ENCODE measurements at regions not wholly inside any gene's neighbourhood (a gene's known extent, or its start where the extent isn't known, plus 50 kb on each side); places are given as distances from the start of the nearest gene placed in this dataset.
A peak's percentile ranks its signal among the peaks of the same experiment; 100 is the strongest.
"Not testable (repeated sequence)": the region's sequence is repeated elsewhere in the genome, so short reads cannot be mapped to it uniquely, and the experiment has no call there.

DNA sequence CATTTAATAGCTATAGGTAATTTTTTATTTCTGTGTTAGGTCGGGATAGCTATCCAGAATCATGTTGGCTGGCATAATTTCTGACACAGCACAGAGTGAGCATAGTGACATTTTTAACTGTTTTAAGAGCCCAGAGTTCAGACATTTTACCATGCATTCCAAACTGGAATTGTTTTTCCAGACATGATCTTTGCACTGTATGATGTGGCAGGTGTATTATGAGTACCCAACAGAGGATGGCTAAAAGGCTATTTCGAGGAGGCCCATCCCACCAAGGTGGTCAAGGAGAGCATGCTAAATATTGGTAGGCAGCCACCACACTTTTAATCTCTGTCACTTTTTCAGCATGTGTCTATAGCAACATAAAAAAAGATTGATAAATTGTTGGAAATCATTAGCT is 137.3 kb upstream of the ST6GALNAC5 start:
- DNase-seq: no peak
- H3K27ac Mint-ChIP-seq: no peak overlapping the region
- no peaks in the 10 kb centered on the region for H3K36me3 Mint-ChIP-seq
- ATAC-seq (ENCODE audit: low read depth in 2 of 2): no peak
- peaks cover 0 to 3% (median 2%) of the 10 kb centered on the region in 7 donors for H3K9me3 Mint-ChIP-seq
- no peaks in the 10 kb centered on the region for H3K4me1 Mint-ChIP-seq
- no peaks in the 10 kb centered on the region for H3K27me3 Mint-ChIP-seq
- no peak overlapping the region for H3K4me3 Mint-ChIP-seq

DNA sequence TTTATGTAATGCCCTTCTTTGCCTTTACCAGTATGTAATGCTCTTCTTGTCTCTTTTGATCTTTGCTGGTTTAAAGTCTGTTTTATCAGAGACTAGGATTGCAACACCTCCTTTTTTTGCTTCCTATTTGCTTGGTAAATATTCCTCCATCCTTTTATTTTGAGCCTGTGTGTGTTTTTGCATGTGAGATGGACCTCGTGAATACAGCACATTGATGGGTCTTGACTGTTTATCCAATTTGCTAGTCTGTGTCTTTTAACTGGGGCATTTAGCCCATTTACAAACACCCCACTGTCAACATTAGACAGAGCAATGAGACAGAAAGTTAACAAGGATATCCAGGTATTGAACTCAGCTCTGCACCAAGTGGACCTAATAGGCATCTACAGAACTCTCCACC is 128.9 kb upstream of the ST6GALNAC5 start:
- H3K4me3 Mint-ChIP-seq, H3K36me3 Mint-ChIP-seq: not testable (repeated sequence)

DNA sequence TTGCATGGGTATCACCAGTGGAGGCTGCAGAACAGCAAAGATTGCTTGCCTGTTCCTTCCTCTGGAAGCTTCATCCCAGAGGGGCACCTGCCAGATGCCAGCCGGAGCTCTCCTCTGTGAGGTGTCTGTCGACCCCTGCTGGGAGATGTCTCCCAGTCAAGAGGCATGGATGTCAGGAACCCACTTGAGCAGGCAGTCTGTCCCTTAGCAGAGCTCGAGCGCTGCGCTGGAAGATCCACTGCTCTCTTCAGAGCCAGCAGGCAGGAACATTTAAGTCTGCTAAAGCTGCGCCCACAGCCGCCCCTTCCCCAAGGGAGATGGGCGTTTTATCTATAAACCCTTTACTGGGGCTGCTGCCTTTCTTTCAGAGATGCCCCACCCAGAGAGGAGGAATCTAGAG is 126.3 kb upstream of the ST6GALNAC5 start:
- Mint-ChIP-seq H3K9me3 (peaks cover 2 to 45% (median 11%) of the 10 kb centered on the region in 7 donors), H3K27me3 (peaks cover 5 to 10% (median 8%) of the 10 kb centered on the region in 3 donors)
- not testable (repeated sequence) for DNase-seq; H3K4me3 Mint-ChIP-seq; H3K36me3 Mint-ChIP-seq; H3K4me1 Mint-ChIP-seq; ATAC-seq (ENCODE audit: low read depth in 2 of 2); H3K27ac Mint-ChIP-seq

More for the DNA sequence above, 128.9 kb upstream of the ST6GALNAC5 start:
- Mint-ChIP-seq H3K27me3 (peaks cover 5 to 10% (median 8%) of the 10 kb centered on the region in 3 donors), H3K9me3 (peaks cover 0 to 33% (median 9%) of the 10 kb centered on the region in 7 donors)
- DNase-seq; H3K4me1 Mint-ChIP-seq; H3K27ac Mint-ChIP-seq; ATAC-seq (ENCODE audit: low read depth in 2 of 2): not testable (repeated sequence)

DNA sequence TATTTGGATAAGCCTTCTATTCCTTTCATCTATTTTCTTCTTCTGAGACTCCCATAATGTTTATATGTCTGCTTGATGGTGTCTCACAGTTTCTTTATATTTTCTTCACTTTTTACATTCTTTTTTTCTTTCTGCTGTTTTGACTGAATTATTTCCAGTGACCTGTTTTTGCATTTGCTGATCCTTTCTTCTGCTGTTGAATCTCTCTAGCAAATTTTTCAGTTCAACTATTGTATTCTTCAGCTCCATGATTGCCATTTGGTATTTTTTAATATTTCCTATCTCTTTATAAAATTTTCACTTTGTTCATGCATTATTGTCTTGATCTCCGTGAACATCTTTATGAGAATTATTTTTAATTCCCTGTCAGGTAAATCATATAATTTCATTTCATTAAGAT is 122.3 kb upstream of the ST6GALNAC5 start:
- H3K27ac Mint-ChIP-seq: peak overlapping the region in 1 of 6 donors; percentile 15
- no peaks in the 10 kb centered on the region for H3K4me1 Mint-ChIP-seq
- no peak overlapping the region for H3K4me3 Mint-ChIP-seq
- H3K27me3 Mint-ChIP-seq: peaks cover 5 to 22% (median 12%) of the 10 kb centered on the region in 3 donors
- no peak for DNase-seq
- H3K36me3 Mint-ChIP-seq: peaks cover 0 to 5% of the 10 kb centered on the region in 2 donors
- ATAC-seq (ENCODE audit: low read depth in 2 of 2): no peak
- H3K9me3 Mint-ChIP-seq: peaks cover 7 to 52% (median 11%) of the 10 kb centered on the region in 7 donors

DNA sequence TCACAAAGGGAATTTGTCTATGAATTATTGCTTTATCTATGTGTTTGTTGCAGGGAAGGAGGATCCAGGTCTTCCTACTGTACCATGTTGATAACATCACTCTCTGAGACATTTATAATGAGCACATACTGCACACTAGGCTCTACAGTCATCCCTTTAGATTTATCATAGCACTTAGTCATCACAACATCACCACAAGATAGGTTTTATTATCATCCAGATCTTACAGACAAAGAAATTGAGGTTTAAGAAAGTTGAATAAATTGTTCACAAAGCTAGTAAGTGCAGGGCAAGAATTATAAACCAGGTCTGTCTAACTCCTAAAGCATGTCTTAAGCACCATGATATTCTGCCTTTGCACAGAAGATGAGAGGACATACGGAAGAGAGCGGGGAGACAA is 121.1 kb upstream of the ST6GALNAC5 start:
- DNase-seq (no peak), ATAC-seq (ENCODE audit: low read depth in 2 of 2) (no peak)
- Mint-ChIP-seq H3K27me3 (peaks cover 0 to 16% (median 7%) of the 10 kb centered on the region in 3 donors), H3K36me3 (peaks cover 0 to 5% of the 10 kb centered on the region in 2 donors), H3K4me3 (no peak overlapping the region), H3K4me1 (no peaks in the 10 kb centered on the region), H3K27ac (no peak overlapping the region), H3K9me3 (peaks cover 7 to 52% (median 11%) of the 10 kb centered on the region in 7 donors)

DNA sequence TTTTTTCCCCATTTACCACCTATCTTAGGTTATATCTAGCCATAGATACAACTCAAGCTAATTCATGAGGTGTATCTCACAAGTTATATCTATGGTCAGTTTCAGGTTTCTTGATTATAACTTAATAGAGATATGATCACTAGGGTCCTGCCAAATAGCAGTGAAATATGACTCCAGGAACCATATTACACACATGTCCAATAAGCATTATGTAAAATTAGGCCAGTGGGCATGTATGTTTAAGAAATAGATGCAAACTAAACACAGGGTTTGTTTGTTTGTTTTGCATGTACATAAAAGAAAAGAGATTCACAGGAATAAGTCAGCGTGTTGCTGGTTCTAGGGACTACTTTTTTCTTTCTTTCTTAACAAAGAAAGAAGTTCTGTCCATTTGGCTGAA is 112.5 kb upstream of the ST6GALNAC5 start:
- Mint-ChIP-seq H3K9me3 (peaks cover 0 to 3% (median 0%) of the 10 kb centered on the region in 7 donors), H3K4me3 (no peak overlapping the region), H3K4me1 (no peaks in the 10 kb centered on the region), H3K27me3 (peaks cover 0 to 15% (median 4%) of the 10 kb centered on the region in 3 donors), H3K36me3 (no peaks in the 10 kb centered on the region), H3K27ac (no peak overlapping the region)
- ATAC-seq (ENCODE audit: low read depth in 2 of 2) (no peak), DNase-seq (no peak)

DNA sequence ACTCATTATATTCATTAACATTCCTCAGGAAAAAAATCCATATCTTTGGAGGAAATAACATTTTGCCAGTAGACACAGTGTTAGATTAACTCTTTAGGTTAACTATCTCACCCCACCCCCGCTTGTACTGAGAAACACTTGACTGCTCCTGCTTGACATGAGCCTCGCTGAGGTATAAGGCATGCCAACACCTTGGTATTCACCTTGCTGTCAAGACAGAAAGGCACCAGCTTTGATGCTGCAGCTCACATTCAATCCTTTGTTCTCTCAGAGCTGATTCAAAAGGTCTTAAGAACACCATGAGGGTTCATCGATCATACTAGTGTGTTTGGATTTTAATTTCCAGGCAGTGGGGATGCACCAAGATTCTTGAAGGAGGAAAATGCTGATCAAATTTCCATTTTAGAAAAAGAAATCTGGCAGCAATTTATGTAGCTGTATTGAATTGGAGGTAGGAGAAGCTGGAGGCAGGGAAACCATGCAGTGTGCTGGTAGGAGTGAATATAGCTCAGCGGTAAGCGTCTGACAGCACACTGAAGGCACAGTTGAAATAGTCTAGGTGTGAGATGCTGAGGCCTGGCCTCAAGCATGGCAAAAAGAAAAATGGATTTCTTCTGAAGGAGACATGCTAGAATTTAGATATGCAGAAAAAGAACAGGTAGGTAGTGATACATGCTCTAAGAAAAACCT is 108.0 kb upstream of the ST6GALNAC5 start:
- DNase-seq (no peak), ATAC-seq (ENCODE audit: low read depth in 2 of 2) (no peak)
- no peak overlapping the region for H3K4me3 Mint-ChIP-seq
- H3K36me3 Mint-ChIP-seq: no peaks in the 10 kb centered on the region
- H3K27me3 Mint-ChIP-seq: peaks cover 0 to 15% (median 0%) of the 10 kb centered on the region in 3 donors
- peaks cover 0 to 3% (median 0%) of the 10 kb centered on the region in 7 donors for H3K9me3 Mint-ChIP-seq
- no peaks in the 10 kb centered on the region for H3K4me1 Mint-ChIP-seq
- no peak overlapping the region for H3K27ac Mint-ChIP-seq

DNA sequence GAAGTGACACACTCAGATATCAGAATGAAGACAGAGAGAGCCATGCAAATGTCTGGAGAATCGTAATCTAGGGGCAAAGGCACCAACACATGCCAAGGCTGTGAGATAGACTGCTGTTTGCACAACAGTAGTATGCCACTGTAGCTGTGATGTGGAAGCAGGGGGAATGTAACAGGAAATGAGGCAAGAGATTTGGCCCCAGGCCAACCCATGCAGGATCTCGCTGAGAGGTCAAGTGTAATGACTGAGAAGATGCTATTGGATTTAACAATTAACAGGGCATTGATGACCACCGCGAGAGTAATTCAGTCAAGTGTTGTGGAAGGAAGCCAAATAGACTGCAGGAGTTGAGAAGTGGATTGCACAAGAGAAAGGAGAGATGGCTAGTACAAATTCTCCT is 107.3 kb upstream of the ST6GALNAC5 start:
- no peak for ATAC-seq (ENCODE audit: low read depth in 2 of 2)
- no peak overlapping the region for H3K27ac Mint-ChIP-seq
- H3K27me3 Mint-ChIP-seq: peaks cover 0 to 21% (median 0%) of the 10 kb centered on the region in 3 donors
- H3K4me1 Mint-ChIP-seq: no peaks in the 10 kb centered on the region
- H3K4me3 Mint-ChIP-seq: no peak overlapping the region
- H3K9me3 Mint-ChIP-seq: peaks cover 0 to 3% (median 0%) of the 10 kb centered on the region in 7 donors
- DNase-seq: no peak
- H3K36me3 Mint-ChIP-seq: no peaks in the 10 kb centered on the region

DNA sequence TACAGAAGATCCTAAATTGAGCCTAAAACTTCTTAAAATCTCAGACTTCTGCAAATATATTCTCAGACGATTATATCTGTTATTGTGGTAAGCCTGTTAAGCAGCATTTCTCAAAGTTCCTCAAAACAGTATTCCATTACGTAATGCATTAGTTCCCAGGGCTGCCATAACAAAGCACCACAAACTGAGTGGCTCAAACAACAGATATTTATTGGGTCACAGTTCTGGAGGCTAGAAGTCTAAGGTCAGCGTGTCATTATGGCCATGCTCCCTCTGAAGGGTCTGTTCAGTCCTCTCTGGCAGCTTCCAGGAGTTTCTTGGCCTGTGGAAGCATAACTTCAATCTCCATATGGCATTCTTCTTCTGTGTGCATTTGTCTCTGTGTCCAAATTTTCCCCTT is 103.5 kb upstream of the ST6GALNAC5 start:
- Mint-ChIP-seq H3K27me3 (peaks cover 0 to 8% (median 6%) of the 10 kb centered on the region in 3 donors), H3K27ac (no peak overlapping the region), H3K4me1 (no peaks in the 10 kb centered on the region), H3K4me3 (no peak overlapping the region), H3K36me3 (no peaks in the 10 kb centered on the region), H3K9me3 (peaks cover 0 to 5% (median 0%) of the 10 kb centered on the region in 7 donors)
- ATAC-seq (ENCODE audit: low read depth in 2 of 2): no peak
- DNase-seq: no peak

DNA sequence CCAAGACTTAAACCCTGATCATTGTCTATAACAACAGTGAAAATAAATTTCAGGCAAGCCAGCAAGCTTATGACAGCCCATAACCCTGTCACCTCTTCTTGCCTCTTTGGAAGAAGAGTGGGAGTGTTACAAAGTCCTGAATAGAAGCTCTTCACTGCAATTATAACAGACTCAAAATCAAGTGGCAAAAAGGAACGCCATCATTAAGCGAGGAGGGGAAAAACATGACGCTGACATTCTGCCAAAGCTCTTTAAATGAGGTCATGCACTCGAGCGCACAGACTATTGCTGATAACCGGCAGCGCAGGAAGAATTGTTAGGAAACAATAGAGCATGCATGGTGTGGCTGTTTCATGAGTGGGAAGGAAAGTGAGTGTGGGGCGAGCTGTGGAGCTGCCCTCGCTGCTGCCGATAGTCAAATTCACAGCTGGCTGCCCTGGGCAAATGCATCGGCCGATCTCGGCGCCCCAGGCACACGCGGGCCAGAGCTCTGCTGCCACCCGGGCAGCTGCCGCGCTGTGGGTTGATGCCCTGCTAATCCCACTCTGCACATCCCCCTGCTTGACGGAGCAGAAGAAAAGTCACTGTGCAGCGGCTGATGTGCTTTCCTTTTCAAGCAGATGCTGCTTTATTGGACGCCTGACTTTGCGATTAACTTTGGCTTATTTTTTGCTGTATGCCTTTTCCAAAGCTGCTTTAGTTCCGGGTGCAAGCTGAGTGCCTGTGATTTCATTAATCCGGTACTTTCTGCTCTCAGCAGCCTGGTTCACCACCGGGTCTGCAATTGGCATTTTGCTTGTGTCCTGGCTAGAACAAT is 102.4 kb upstream of the ST6GALNAC5 start:
- no peak overlapping the region for H3K4me3 Mint-ChIP-seq
- no peaks in the 10 kb centered on the region for H3K36me3 Mint-ChIP-seq
- DNase-seq (no peak), ATAC-seq (ENCODE audit: low read depth in 2 of 2) (no peak)
- peaks cover 0 to 5% (median 0%) of the 10 kb centered on the region in 7 donors for H3K9me3 Mint-ChIP-seq
- H3K4me1 Mint-ChIP-seq: no peaks in the 10 kb centered on the region
- peaks cover 0 to 6% (median 6%) of the 10 kb centered on the region in 3 donors for H3K27me3 Mint-ChIP-seq
- H3K27ac Mint-ChIP-seq: no peak overlapping the region

DNA sequence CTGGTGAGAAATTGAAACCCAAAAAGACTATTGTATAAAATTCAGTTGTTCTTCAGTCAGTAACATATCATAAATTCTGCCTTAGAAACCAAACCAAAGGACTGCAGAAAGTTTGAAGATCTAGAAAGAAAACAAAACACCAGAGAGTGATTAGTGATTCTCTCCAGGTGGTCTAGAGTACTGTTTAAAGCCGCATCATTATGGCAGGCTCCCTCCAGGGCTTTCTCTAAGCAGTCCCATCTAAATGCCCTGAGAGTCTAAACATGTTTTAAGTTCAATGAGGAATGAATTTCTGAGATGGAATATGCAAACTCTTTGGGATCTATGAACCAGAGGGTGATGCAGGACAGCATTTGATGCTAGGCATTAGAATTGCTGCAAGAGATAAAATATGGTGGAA is 100.9 kb upstream of the ST6GALNAC5 start:
- ATAC-seq (ENCODE audit: low read depth in 2 of 2) (no peak), DNase-seq (no peak)
- peaks cover 0 to 5% (median 0%) of the 10 kb centered on the region in 7 donors for H3K9me3 Mint-ChIP-seq
- peaks cover 0 to 11% (median 6%) of the 10 kb centered on the region in 3 donors for H3K27me3 Mint-ChIP-seq
- no peak overlapping the region for H3K4me3 Mint-ChIP-seq
- H3K27ac Mint-ChIP-seq: no peak overlapping the region
- no peaks in the 10 kb centered on the region for H3K36me3 Mint-ChIP-seq
- H3K4me1 Mint-ChIP-seq: no peaks in the 10 kb centered on the region

DNA sequence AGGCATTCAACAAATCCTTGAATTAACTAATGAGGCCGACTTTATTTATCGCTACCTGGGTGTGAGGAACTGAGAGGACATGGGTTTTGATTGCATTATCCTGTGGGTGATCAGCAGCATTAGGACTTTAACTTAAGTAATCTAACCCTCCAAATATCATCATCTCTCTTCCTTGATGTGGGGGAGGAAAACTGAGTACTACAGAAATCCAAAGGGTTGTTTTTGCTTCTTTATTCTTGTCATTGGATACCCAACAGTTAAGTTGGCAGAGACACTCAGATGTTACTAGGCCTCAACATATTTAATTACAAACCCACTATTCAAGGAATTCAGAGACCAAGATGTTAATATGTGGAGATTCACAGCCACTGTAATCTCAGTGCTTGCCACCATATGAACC is 97.4 kb upstream of the ST6GALNAC5 start:
- Mint-ChIP-seq H3K9me3 (peaks cover 0 to 5% (median 2%) of the 10 kb centered on the region in 7 donors), H3K36me3 (no peaks in the 10 kb centered on the region), H3K27me3 (peaks cover 0 to 16% (median 0%) of the 10 kb centered on the region in 3 donors), H3K4me3 (no peak overlapping the region), H3K4me1 (no peaks in the 10 kb centered on the region), H3K27ac (no peak overlapping the region)
- no peak for ATAC-seq (ENCODE audit: low read depth in 2 of 2)
- no peak for DNase-seq

DNA sequence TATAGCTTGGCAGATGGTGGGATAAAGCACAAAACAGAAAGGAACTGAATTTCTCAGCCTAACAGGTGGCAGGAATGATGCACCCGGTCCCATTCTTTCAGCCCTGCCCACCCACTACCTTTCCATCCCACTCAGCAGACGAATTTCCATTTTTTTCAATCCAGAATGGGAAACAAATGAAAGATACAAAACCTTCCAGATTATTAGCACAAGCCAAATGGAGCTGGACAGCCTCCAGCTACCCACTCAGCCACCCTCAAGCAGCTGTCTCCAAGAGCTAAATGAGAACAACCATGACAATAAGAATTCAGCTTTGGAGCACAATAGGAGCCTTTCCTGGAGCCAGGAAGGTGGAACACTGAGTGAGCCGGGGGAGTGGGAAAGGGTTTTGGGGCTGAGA is 96.3 kb upstream of the ST6GALNAC5 start:
- no peak for ATAC-seq (ENCODE audit: low read depth in 2 of 2)
- no peak for DNase-seq
- peaks cover 0 to 16% (median 0%) of the 10 kb centered on the region in 3 donors for H3K27me3 Mint-ChIP-seq
- H3K4me3 Mint-ChIP-seq: no peak overlapping the region
- peaks cover 0 to 5% (median 0%) of the 10 kb centered on the region in 7 donors for H3K9me3 Mint-ChIP-seq
- no peak overlapping the region for H3K27ac Mint-ChIP-seq
- no peaks in the 10 kb centered on the region for H3K36me3 Mint-ChIP-seq
- H3K4me1 Mint-ChIP-seq: no peaks in the 10 kb centered on the region

DNA sequence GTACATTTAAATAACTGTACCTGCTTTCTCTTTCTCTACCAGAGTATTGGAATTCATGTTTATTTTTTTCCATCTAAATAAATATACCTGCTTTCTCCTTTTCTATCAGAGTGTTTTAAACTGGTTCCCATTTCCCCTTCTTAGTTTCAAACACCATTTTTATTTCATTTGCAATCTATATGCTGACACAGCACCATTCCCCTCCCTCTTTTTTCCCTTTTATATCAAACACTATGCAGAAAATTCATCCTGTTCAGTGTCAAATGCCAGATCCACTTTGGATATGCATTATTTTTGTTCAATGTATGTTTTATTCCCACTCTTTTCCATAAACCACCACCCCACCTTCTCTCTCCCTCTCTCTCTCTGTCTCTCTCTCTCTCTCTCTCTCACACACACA is 85.8 kb upstream of the ST6GALNAC5 start:
- Mint-ChIP-seq H3K36me3 (no peaks in the 10 kb centered on the region), H3K9me3 (peaks cover 0 to 19% (median 4%) of the 10 kb centered on the region in 7 donors), H3K4me3 (no peak overlapping the region), H3K27me3 (no peaks in the 10 kb centered on the region), H3K4me1 (no peaks in the 10 kb centered on the region), H3K27ac (no peak overlapping the region)
- ATAC-seq (ENCODE audit: low read depth in 2 of 2) (no peak), DNase-seq (no peak)

Measured in naive B cell (primary cell).